ENCODE measurements at regions not wholly inside any gene's neighbourhood (a gene's known extent, or its start where the extent isn't known, plus 50 kb on each side); places are given as distances from the start of the nearest gene placed in this dataset.
"Not testable (repeated sequence)": the region's sequence is repeated elsewhere in the genome, so short reads cannot be mapped to it uniquely, and the experiment has no call there.

GRCh38 chr12:124648710-124649384, 81.4 kb upstream of the NCOR2 start:
- DNase-seq = no peak

- no peak for DNase-seq
Measured at GRCh38 chr12:124647316-124647715, 79.9 kb upstream of the NCOR2 start.

GRCh38 chr12:124646385-124647230, 79.2 kb upstream of the NCOR2 start:
- DNase-seq = no peak

GRCh38 chr12:124645530-124646244, 78.3 kb upstream of the NCOR2 start:
- no peak for DNase-seq

- DNase-seq = not testable (repeated sequence)
Measured at GRCh38 chr12:124643768-124644167, 76.4 kb upstream of the NCOR2 start.

- DNase-seq = no peak
Measured at GRCh38 chr12:124642105-124642504, 74.7 kb upstream of the NCOR2 start.

GRCh38 chr12:124641591-124641990, 74.2 kb upstream of the NCOR2 start:
- DNase-seq = no peak

- no peak for DNase-seq
Measured at GRCh38 chr12:124640056-124640455, 72.6 kb upstream of the NCOR2 start.

- no peak for DNase-seq
Measured at GRCh38 chr12:124639122-124639806, 71.9 kb upstream of the NCOR2 start.

GRCh38 chr12:124637581-124637981, 70.2 kb upstream of the NCOR2 start:
- DNase-seq = no peak

GRCh38 chr12:124637163-124637562, 69.8 kb upstream of the NCOR2 start:
- no peak for DNase-seq

GRCh38 chr12:124636138-124636978, 68.9 kb upstream of the NCOR2 start:
- DNase-seq = no peak

- no peak for DNase-seq
Measured at GRCh38 chr12:124635316-124635715, 67.9 kb upstream of the NCOR2 start.

GRCh38 chr12:124633365-124634362, 66.3 kb upstream of the NCOR2 start:
- no peak for DNase-seq

- DNase-seq = no peak
Measured at GRCh38 chr12:124632519-124632984, 65.1 kb upstream of the NCOR2 start.

- DNase-seq = no peak
Measured at GRCh38 chr12:124631681-124632256, 64.4 kb upstream of the NCOR2 start.

GRCh38 chr12:124630791-124631313, 63.4 kb upstream of the NCOR2 start:
- DNase-seq = no peak

- DNase-seq = no peak
Measured at GRCh38 chr12:124629789-124630480, 62.5 kb upstream of the NCOR2 start.

GRCh38 chr12:124629117-124629516, 61.7 kb upstream of the NCOR2 start:
- no peak for DNase-seq

Measured in NCI-H2081 treated with DMSO at 0.1 percent for 48 hours (cell line).